Nephron progenitor cell (in vitro differentiated cells): ENCODE measurements at regions not wholly inside any gene's neighbourhood (a gene's known extent, or its start where the extent isn't known, plus 50 kb on each side); places are given as distances from the start of the nearest gene placed in this dataset.

Experiments used
- DNase-seq: peaks from one replicate; pipeline ENCODE4 v3.0.0; 2021
- H3K27ac Mint-ChIP-seq: 2 replicates; pipeline ENCODE4 v1.8.0; 2021; ENCODE audit warnings: mild to moderate bottlenecking, moderate library complexity, mixed read lengths
- H3K27me3 Mint-ChIP-seq: 2 replicates; pipeline ENCODE4 v1.8.0; 2021; ENCODE audit warnings: mild to moderate bottlenecking, low read depth, mixed read lengths; ENCODE audit not compliant: poor library complexity
- H3K36me3 Mint-ChIP-seq: 2 replicates; pipeline ENCODE4 v1.8.0; 2021; ENCODE audit warnings: low read depth, mixed read lengths
- H3K4me1 Mint-ChIP-seq: 2 replicates; pipeline ENCODE4 v1.8.0; 2021; ENCODE audit warnings: mixed read lengths
- H3K4me3 Mint-ChIP-seq: 2 replicates; pipeline ENCODE4 v1.8.0; 2021; ENCODE audit warnings: mild to moderate bottlenecking, moderate library complexity, mixed read lengths
- H3K9me3 Mint-ChIP-seq: 2 replicates; pipeline ENCODE4 v1.8.0; 2021; ENCODE audit warnings: mild to moderate bottlenecking, moderate library complexity, mixed read lengths
- TF ChIP-seq, protein P1 (sequence below): fragments of 200-600 bp; sonication (generic); IDR thresholded peaks from 2 replicates; pipeline ENCODE4 v1.5.0; 2021; ENCODE audit warnings: antibody characterized with exemption

DNA sequence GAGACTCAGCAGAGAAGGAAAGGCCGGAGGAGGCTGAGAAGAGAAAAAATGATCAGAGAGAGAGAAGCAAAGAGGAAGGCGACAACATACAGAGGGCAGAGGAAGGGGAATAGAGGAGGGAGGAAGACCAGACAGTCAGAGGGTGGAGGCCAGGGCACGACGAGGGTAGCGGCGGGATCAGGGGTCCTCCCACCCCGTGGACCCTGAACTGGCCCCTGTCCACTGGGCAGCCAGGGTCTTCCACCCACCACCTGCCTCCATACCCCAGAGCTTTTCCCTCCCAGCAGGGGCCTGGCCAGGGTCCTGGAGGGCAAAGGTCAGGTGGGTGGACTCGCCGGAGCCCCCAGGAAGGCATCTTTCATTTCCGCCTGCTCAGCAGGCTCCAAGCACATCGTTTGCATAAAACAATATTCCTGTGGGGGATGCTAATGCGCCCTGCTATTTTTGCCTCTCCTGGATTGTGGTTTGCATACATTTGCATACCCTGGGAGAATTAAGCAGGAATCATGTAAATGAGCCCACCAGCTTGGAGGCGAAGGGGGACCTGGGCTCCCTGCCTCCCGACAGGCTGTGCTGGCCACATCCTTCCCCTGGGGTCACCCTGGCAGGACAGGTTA lies 394.1 kb downstream of the MN1 start:
- Mint-ChIP-seq H3K4me3 (no peak overlapping the region), H3K27me3 (peaks cover 51% of the 10 kb centered on the region), H3K27ac (peak overlapping the region; percentile 3), H3K9me3 (peaks cover 5% of the 10 kb centered on the region), H3K4me1 (peaks cover 34% of the 10 kb centered on the region), H3K36me3 (no peaks in the 10 kb centered on the region)
- TF ChIP-seq, protein P1, sequence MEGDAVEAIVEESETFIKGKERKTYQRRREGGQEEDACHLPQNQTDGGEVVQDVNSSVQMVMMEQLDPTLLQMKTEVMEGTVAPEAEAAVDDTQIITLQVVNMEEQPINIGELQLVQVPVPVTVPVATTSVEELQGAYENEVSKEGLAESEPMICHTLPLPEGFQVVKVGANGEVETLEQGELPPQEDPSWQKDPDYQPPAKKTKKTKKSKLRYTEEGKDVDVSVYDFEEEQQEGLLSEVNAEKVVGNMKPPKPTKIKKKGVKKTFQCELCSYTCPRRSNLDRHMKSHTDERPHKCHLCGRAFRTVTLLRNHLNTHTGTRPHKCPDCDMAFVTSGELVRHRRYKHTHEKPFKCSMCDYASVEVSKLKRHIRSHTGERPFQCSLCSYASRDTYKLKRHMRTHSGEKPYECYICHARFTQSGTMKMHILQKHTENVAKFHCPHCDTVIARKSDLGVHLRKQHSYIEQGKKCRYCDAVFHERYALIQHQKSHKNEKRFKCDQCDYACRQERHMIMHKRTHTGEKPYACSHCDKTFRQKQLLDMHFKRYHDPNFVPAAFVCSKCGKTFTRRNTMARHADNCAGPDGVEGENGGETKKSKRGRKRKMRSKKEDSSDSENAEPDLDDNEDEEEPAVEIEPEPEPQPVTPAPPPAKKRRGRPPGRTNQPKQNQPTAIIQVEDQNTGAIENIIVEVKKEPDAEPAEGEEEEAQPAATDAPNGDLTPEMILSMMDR: no peak
- DNase-seq: no peak

GRCh38 chr22:27408068-27408467 lies 393.5 kb downstream of the MN1 start:
- Mint-ChIP-seq H3K27ac (no peak overlapping the region), H3K36me3 (no peaks in the 10 kb centered on the region), H3K4me1 (peaks cover 34% of the 10 kb centered on the region), H3K9me3 (no peaks in the 10 kb centered on the region), H3K27me3 (peaks cover 50% of the 10 kb centered on the region), H3K4me3 (no peak overlapping the region)
- TF ChIP-seq, protein P1: no peak
- no peak for DNase-seq

DNA sequence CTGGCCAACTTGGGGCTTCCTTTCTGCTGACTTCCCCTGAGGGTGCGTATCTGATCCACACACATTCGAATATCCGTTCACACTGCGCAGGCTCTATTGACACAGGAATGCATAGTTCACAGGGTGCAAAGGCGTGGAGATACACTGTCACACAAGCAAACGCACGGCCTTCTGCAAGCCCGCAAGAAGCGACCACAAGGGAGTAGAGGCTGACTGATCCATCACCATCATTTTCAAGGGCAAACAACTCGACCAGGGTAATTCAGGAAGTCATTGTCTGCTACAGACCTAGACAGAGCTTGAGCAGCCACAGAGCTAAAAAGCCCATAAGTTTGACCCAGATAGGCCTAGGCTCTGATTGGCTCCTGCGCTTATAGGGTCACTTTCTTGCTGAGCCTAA lies 392.3 kb downstream of the MN1 start:
- peaks cover 49% of the 10 kb centered on the region for H3K27me3 Mint-ChIP-seq
- H3K27ac Mint-ChIP-seq: no peak overlapping the region
- no peaks in the 10 kb centered on the region for H3K9me3 Mint-ChIP-seq

GRCh38 chr22:27412866-27413445 lies 388.6 kb downstream of the MN1 start:
- no peaks in the 10 kb centered on the region for H3K36me3 Mint-ChIP-seq
- DNase-seq: no peak
- peaks cover 47% of the 10 kb centered on the region for H3K27me3 Mint-ChIP-seq
- no peak overlapping the region for H3K4me3 Mint-ChIP-seq
- H3K4me1 Mint-ChIP-seq: peaks cover 40% of the 10 kb centered on the region
- TF ChIP-seq, protein P1: no peak
- H3K9me3 Mint-ChIP-seq: no peaks in the 10 kb centered on the region
- H3K27ac Mint-ChIP-seq: no peak overlapping the region

More for the DNA sequence above, 392.3 kb downstream of the MN1 start:
- peaks cover 34% of the 10 kb centered on the region for H3K4me1 Mint-ChIP-seq
- H3K36me3 Mint-ChIP-seq: no peaks in the 10 kb centered on the region
- TF ChIP-seq, protein P1: no peak
- H3K4me3 Mint-ChIP-seq: no peak overlapping the region
- DNase-seq: no peak

- Mint-ChIP-seq H3K9me3 (no peaks in the 10 kb centered on the region), H3K27me3 (peaks cover 50% of the 10 kb centered on the region), H3K36me3 (no peaks in the 10 kb centered on the region), H3K4me3 (no peak overlapping the region), H3K27ac (no peak overlapping the region), H3K4me1 (peaks cover 35% of the 10 kb centered on the region)
- TF ChIP-seq, protein P1: no peak
- no peak for DNase-seq
Observed at GRCh38 chr22:27413702-27414101, 387.9 kb downstream of the MN1 start.
